Stimulated activated naive CD8-positive, alpha-beta T cell treated with anti-CD3 and anti-CD28 coated beads, Interleukin-15, amount 100 ng/mL, for 72 hours (primary cell): ENCODE measurements at regions not wholly inside any gene's neighbourhood (a gene's known extent, or its start where the extent isn't known, plus 50 kb on each side); places are given as distances from the start of the nearest gene placed in this dataset.

Experiments
- ATAC-seq: fragments of 150-1000 bp; cut with Tn5 transposase; 2 replicates; pipeline ENCODE4 v1.10.0; 2021; ENCODE audit warnings: mild to moderate bottlenecking, moderate library complexity
- DNase-seq, 2 donors: peaks; one replicate each; pipeline ENCODE4 v3.0.0; 2021 to 2022
- H3K27ac Mint-ChIP-seq, 2 donors: one replicate each; pipeline ENCODE4 v1.8.0; 2022; ENCODE audit warnings: mild to moderate bottlenecking in 2 of 2, mixed read lengths in 2 of 2, moderate library complexity in 2 of 2
- H3K27me3 Mint-ChIP-seq: one replicate; pipeline ENCODE4 v1.8.0; 2022; ENCODE audit warnings: mixed read lengths
- H3K4me1 Mint-ChIP-seq: one replicate; pipeline ENCODE4 v1.8.0; 2022; ENCODE audit warnings: mild to moderate bottlenecking, mixed read lengths
- H3K4me3 Mint-ChIP-seq, 2 donors: one replicate each; pipeline ENCODE4 v1.8.0; 2022; ENCODE audit warnings: mild to moderate bottlenecking in 2 of 2, mixed read lengths in 2 of 2, moderate library complexity in 1 of 2
- H3K9me3 Mint-ChIP-seq, 2 donors: one replicate each; pipeline ENCODE4 v1.8.0; 2022; ENCODE audit warnings: mixed read lengths in 2 of 2

DNA sequence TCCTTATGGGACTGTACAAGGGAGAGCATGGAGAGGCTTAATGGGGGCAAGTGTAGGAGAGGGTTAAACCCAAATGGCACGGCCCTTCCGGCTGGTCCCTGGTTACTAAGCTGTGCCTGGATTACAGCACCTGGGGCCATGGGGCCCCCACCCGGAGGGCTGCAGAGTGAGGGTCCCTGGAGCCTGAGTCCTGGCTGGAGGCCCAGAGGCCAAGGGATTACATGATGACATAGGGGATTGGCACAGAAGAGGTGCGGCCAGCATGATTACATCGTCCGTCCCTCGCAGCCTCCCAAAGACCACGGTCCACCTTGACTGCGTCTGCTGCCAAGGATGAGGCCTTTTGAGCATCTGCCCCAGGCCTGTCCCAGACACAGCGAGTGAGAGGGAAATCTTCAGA is 149.4 kb downstream of the URI1 start:
- no peaks in the 10 kb centered on the region for H3K4me1 Mint-ChIP-seq
- peaks cover 8% of the 10 kb centered on the region for H3K27me3 Mint-ChIP-seq
- H3K27ac Mint-ChIP-seq, result no peak overlapping the region
- DNase-seq (no peak), ATAC-seq (no peak)
- no peaks in the 10 kb centered on the region for H3K9me3 Mint-ChIP-seq
- no peak overlapping the region for H3K4me3 Mint-ChIP-seq

- no peak for DNase-seq
- Mint-ChIP-seq H3K27ac (no peak overlapping the region), H3K4me3 (no peak overlapping the region), H3K4me1 (no peaks in the 10 kb centered on the region), H3K9me3 (no peaks in the 10 kb centered on the region), H3K27me3 (peaks cover 8% of the 10 kb centered on the region)
- no peak for ATAC-seq
Observed at GRCh38 chr19:30091856-30092255, 149.8 kb downstream of the URI1 start.

DNA sequence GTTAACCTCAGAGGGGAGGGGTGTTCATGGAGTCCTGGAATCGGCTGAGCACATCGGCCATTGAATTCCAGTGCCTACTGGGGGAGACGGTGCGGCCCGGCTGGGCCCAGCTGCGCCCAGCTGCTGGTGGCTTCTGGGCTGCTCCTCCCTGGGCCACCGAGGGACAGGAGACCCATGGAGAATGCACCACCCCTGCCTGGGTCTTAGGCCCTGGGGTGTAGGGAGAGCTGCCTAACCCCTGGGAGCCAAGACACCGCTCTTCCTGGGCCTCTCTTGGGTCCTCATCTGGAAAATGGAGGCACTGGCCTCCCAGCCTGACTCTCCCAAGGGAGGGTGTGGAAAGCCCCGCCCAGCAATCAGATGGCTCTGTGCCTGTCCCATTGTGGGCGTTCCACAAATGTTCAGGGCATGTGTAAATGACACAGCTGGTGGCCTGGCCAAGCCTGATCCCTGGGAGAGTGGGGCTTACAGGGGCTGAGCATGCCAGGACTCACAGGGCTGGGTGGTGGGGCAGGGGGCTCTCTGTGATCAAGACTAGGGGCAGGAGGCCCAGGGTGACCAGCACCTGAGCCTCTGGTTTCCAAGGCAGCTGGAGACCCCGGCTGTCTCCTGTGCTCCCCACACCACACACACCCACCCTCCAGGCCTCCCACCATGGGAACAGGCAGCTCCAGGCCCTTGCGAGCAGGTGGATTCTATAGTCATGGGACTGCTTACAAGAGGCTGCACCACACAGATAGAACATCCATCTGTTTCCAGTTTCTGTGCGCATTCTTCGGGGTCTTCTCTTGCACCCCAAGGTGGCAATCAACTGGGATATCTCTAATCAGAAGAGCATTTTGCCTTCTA is 150.9 kb downstream of the URI1 start:
- ATAC-seq (no peak), DNase-seq (no peak)
- Mint-ChIP-seq H3K9me3 (no peaks in the 10 kb centered on the region), H3K27me3 (peaks cover 8% of the 10 kb centered on the region), H3K4me1 (no peaks in the 10 kb centered on the region), H3K27ac (no peak overlapping the region), H3K4me3 (no peak overlapping the region)

GRCh38 chr19:30093966-30094755 is 152.1 kb downstream of the URI1 start:
- ATAC-seq (no peak), DNase-seq (no peak)
- Mint-ChIP-seq H3K27ac (peak overlapping the region in 1 of 2 donors; percentile 93), H3K4me1 (no peaks in the 10 kb centered on the region), H3K4me3 (no peak overlapping the region), H3K27me3 (peaks cover 8% of the 10 kb centered on the region), H3K9me3 (no peaks in the 10 kb centered on the region)

GRCh38 chr19:30094756-30095140 is 152.7 kb downstream of the URI1 start:
- no peaks in the 10 kb centered on the region for H3K4me1 Mint-ChIP-seq
- H3K4me3 Mint-ChIP-seq, result no peak overlapping the region
- ATAC-seq (no peak), DNase-seq (no peak)
- no peak overlapping the region for H3K27ac Mint-ChIP-seq
- peaks cover 8% of the 10 kb centered on the region for H3K27me3 Mint-ChIP-seq
- no peaks in the 10 kb centered on the region for H3K9me3 Mint-ChIP-seq

DNA sequence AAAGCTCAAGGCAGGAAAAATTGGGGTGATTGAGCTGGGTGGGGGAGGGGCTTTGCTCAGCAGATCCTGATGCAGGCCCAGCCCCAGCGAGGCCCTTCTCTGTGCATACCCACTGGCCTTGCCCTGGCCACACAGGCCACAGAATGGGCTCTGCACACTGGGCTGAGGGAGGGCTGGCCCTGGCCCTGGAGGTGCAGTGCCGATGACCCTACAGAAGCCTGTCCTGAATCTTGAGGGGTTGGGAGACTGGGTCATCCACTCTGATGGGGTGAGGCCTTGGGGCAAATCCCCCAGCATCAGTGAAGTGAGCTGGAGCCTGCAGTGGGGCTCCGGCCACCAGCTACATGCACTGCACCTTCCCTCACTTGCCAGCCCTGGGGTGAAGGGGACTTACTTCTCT is 153.1 kb downstream of the URI1 start:
- Mint-ChIP-seq H3K4me3 (no peak overlapping the region), H3K9me3 (no peaks in the 10 kb centered on the region), H3K4me1 (no peaks in the 10 kb centered on the region), H3K27ac (no peak overlapping the region), H3K27me3 (peaks cover 8% of the 10 kb centered on the region)
- ATAC-seq (no peak), DNase-seq (no peak)

DNA sequence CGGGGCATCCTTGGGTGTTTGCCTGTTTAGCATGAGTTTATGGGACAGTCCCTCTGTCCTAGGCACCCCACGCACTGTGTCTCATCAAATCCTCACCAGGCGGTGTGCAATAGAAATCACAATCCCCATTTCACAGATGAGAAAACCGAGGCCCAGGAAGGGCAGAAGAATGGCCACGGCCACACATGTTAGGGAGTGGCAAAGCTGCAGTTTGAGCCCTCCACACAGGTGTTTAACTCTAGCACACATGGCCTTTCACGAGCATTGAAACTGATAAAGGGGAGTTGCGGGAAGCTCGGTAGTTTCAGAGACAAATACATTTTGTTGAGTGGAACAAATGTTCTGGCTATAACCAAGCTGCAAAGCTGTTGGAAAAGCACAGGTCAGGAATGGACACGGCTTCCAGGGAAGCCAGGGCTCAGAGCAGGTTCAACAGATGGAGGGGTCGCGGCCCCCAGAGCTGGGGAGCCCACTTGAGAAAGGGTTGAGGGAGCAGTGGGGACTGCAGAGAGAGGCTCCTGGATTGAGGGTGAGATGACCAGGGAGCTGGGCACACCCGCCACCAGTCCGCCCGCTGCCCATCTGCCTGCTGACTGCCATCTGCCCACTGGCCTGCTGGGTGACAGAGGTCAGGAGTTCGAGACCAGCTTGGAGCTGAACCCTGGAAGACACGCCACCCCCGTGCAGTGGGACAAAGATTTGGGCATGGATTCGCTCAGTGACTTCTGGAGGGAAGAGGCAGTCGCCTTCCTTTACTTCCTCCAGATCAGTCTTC is 154.7 kb downstream of the URI1 start:
- Mint-ChIP-seq H3K4me3 (no peak overlapping the region), H3K27ac (peak overlapping the region in 1 of 2 donors; percentile 1)

GRCh38 chr19:30097746-30098280 is 155.8 kb downstream of the URI1 start:
- H3K4me3 Mint-ChIP-seq, result no peak overlapping the region
- ATAC-seq, result no peak

More for the DNA sequence above, 154.7 kb downstream of the URI1 start:
- H3K4me1 Mint-ChIP-seq, result no peaks in the 10 kb centered on the region
- H3K27me3 Mint-ChIP-seq, result peaks cover 8% of the 10 kb centered on the region
- DNase-seq, result no peak
- H3K9me3 Mint-ChIP-seq, result peaks cover 0 to 5% of the 10 kb centered on the region in 2 donors
- ATAC-seq, result no peak

DNA sequence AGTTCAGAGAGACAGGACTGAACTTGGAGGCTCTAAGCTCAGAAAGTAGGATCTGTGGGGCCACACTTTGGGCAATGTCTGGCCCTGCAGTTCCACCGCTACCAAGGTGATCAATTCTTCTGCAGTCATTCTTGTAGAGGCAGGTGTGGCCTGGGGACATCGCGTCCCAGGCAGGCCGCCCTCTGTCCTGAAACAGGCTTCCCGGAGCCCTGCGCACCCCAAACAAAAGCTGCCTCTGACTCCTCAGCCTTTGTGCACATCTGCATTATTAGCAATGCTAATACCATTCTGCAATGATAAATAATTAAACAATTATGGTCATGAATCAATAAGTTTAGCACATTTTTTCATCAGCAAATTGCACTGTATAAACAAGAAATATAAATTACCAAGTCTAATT is 160.2 kb downstream of the URI1 start:
- peaks cover 10% of the 10 kb centered on the region for H3K27me3 Mint-ChIP-seq
- no peaks in the 10 kb centered on the region for H3K4me1 Mint-ChIP-seq
- no peak overlapping the region for H3K4me3 Mint-ChIP-seq
- no peak for DNase-seq
- peaks cover 0 to 7% of the 10 kb centered on the region in 2 donors for H3K9me3 Mint-ChIP-seq
- no peak overlapping the region for H3K27ac Mint-ChIP-seq
- no peak for ATAC-seq

More at GRCh38 chr19:30097746-30098280, 155.8 kb downstream of the URI1 start:
- peaks cover 0 to 7% of the 10 kb centered on the region in 2 donors for H3K9me3 Mint-ChIP-seq
- H3K27ac Mint-ChIP-seq, result no peak overlapping the region
- H3K4me1 Mint-ChIP-seq, result no peaks in the 10 kb centered on the region
- peaks cover 8% of the 10 kb centered on the region for H3K27me3 Mint-ChIP-seq
- no peak for DNase-seq

DNA sequence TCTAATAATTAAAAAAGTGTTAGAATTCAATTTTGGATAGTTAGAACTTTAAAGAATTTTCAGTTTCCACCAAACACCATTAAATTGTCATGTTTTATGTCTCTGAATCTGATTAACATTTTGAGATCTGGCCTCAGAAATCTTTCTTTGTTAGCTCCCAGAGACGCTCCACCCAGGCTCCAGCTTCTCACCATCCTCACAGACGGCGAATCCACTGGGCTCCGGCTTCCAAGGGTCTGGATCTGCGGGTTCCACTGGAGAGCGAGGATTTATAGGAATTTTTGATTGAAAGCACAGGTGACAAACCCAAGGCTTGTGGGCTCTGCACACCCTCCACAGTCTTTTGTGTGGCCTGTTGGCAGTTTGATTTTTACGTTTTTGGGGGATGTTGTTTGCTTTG is 160.6 kb downstream of the URI1 start:
- H3K4me3 Mint-ChIP-seq, result no peak overlapping the region
- peaks cover 0 to 7% of the 10 kb centered on the region in 2 donors for H3K9me3 Mint-ChIP-seq
- H3K4me1 Mint-ChIP-seq, result no peaks in the 10 kb centered on the region
- no peak for ATAC-seq
- DNase-seq, result no peak
- peaks cover 14% of the 10 kb centered on the region for H3K27me3 Mint-ChIP-seq
- no peak overlapping the region for H3K27ac Mint-ChIP-seq

GRCh38 chr19:30103981-30104380 is 161.9 kb downstream of the URI1 start:
- Mint-ChIP-seq H3K9me3 (peaks cover 0 to 7% of the 10 kb centered on the region in 2 donors), H3K27ac (no peak overlapping the region), H3K4me3 (no peak overlapping the region), H3K27me3 (peaks cover 14% of the 10 kb centered on the region), H3K4me1 (no peaks in the 10 kb centered on the region)
- ATAC-seq (no peak), DNase-seq (no peak)

DNA sequence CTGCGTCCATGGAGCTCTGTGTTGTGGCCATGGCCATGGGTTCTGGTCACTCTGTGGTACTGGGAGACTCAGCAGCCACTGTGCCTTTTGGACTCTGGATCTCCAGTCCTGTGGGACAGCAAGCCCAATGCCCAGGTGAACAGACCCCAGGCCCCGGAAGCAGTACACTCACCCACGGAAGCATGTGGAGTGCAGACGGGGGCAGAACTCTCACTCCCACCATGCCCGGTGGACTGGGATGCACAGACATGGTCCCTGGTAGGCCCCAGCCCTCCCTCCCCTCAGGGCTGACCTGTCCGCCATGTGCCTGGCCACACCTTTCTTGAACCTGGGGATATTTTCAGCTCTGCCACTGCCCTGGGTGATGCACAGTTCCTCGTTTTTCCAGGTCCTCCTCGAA is 163.3 kb downstream of the URI1 start:
- Mint-ChIP-seq H3K4me3 (no peak overlapping the region), H3K9me3 (peaks cover 0 to 7% of the 10 kb centered on the region in 2 donors), H3K4me1 (no peaks in the 10 kb centered on the region), H3K27ac (no peak overlapping the region), H3K27me3 (peaks cover 25% of the 10 kb centered on the region)
- DNase-seq (no peak), ATAC-seq (no peak)

GRCh38 chr19:30105727-30106126 is 163.7 kb downstream of the URI1 start:
- Mint-ChIP-seq H3K4me1 (no peaks in the 10 kb centered on the region), H3K27me3 (peaks cover 26% of the 10 kb centered on the region)

GRCh38 chr19:30106417-30107095 is 164.5 kb downstream of the URI1 start:
- Mint-ChIP-seq H3K4me3 (no peak overlapping the region), H3K27me3 (peaks cover 26% of the 10 kb centered on the region), H3K27ac (no peak overlapping the region), H3K9me3 (peaks cover 0 to 5% of the 10 kb centered on the region in 2 donors), H3K4me1 (no peaks in the 10 kb centered on the region)
- ATAC-seq, result no peak
- no peak for DNase-seq

More at GRCh38 chr19:30105727-30106126, 163.7 kb downstream of the URI1 start:
- no peak overlapping the region for H3K27ac Mint-ChIP-seq
- no peak overlapping the region for H3K4me3 Mint-ChIP-seq
- no peak for ATAC-seq
- H3K9me3 Mint-ChIP-seq, result peaks cover 0 to 7% of the 10 kb centered on the region in 2 donors
- no peak for DNase-seq

DNA sequence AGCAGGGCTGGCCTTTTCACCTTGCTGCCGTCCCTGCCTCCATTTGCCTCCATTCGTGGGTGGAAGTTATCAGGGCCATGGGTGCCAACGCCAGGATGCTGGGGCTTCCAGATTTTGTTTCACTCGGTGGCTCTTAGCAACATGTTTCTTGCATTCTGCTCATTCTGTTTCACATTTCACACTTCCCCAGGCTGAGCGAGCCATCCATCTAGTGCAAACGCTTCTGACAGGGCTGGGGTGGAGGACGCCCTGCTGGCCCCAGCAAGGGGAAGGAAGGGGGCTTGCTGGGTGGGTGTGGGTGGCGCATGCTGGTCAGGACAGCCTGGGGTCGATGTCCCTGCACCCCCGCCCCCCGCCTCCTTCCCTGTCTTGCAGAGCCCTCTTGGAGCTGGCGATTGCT is 165.2 kb downstream of the URI1 start:
- Mint-ChIP-seq H3K27ac (no peak overlapping the region), H3K4me3 (no peak overlapping the region), H3K4me1 (no peaks in the 10 kb centered on the region), H3K27me3 (peaks cover 26% of the 10 kb centered on the region), H3K9me3 (no peaks in the 10 kb centered on the region)
- ATAC-seq, result no peak
- DNase-seq, result no peak
